ENCODE measurements at regions not wholly inside any gene's neighbourhood (a gene's known extent, or its start where the extent isn't known, plus 50 kb on each side); places are given as distances from the start of the nearest gene placed in this dataset.

- TF ChIP-seq CEBPZ (IDR thresholded peaks at IDR 0.05; ENCODE audit: low read depth, low read length) (no peak), SMAD1 (IDR thresholded peaks at IDR 0.05; ENCODE audit: low read depth, partially characterized antibody) (no peak), CBFB (IDR thresholded peaks at IDR 0.05; ENCODE audit: low read depth) (no peak), MYC (IDR thresholded peaks at IDR 0.05; ENCODE audit: insufficient read depth, insufficient read length, insufficient replicate concordance, low read length, severe bottlenecking) (no peak)
These were observed 1933.3 kb downstream of the SUCLG1 start (continued) for GRCh38 chr2:82525744-82526143.

- ATAC-seq: no peak
- CTCF ChIA-PET: no interaction called here
- RAD21 ChIA-PET (ENCODE audit: unreplicated experiment): interaction anchor here (1.3 kb wide), 1 partner anchor 184 kb away, joined by 3 read pairs; no protein-coding TSS in a partner anchor
- Histone ChIP-seq H3K9me3 (replicated peaks; ENCODE audit: control insufficient read depth, insufficient read depth, low read length) (no peaks in the 10 kb centered on the region), H3K4me3 (no peak overlapping the region), H3K79me2 (ENCODE audit: control insufficient read depth, insufficient read depth, low read length) (no peaks in the 10 kb centered on the region), H2AFZ (ENCODE audit: control insufficient read depth, low read depth, low read length) (no peak overlapping the region), H4K20me1 (ENCODE audit: control insufficient read depth, insufficient read depth) (no peaks in the 10 kb centered on the region), H3K36me3 (ENCODE audit: control insufficient read depth in 2 of 2, insufficient read depth in 2 of 2, low read length in 1 of 2) (no peaks in the 10 kb centered on the region), H3K4me1 (ENCODE audit: control insufficient read depth, insufficient read depth, low read length) (no peaks in the 10 kb centered on the region), H3K4me2 (ENCODE audit: control insufficient read depth, insufficient read depth) (no peak overlapping the region), H3K27ac (ENCODE audit: control insufficient read depth, insufficient read depth) (no peak overlapping the region), H3K9ac (ENCODE audit: control insufficient read depth, insufficient read depth, low read length) (no peak overlapping the region), H3K27me3 (replicated peaks in 1 of 2; ENCODE audit: control insufficient read depth in 2 of 2, insufficient read depth in 2 of 2, low read length in 1 of 2) (no peaks in the 10 kb centered on the region)
- POLR2A ChIA-PET: no interaction called here
- in situ Hi-C loops (cut with MboI): no loop called here
- 56% methylated on average over 7 of the region's 7 CpGs for WGBS (ENCODE audit: insufficient coverage, insufficient replicate concordance, low lambda C conversion rate, missing lambda C conversion rate)
- BruUV-seq (replicated peaks): no TSS peak
- no peak for FAIRE-seq
- DNase-seq (ENCODE audit: low read depth, low spot score): no peak
- SMC1A ChIA-PET (ENCODE audit: uncharacterized antibody, unreplicated experiment): no interaction called here
- intact Hi-C loops (cut with micrococcal nuclease; ENCODE audit: unreplicated experiment): no loop called here
- TF ChIP-seq CEBPB (IDR thresholded peaks at IDR 0.05; ENCODE audit: borderline replicate concordance in 1 of 2, low read depth in 2 of 2, low read length in 2 of 2) (no peak), ZZZ3 (IDR thresholded peaks at IDR 0.05; ENCODE audit: control insufficient read depth, insufficient read length, low read depth) (no peak), SKIL (IDR thresholded peaks at IDR 0.05; ENCODE audit: low read depth, poor library complexity, severe bottlenecking) (no peak), CTCF (IDR thresholded peaks at IDR 0.05 in 2 of 3, conservative IDR thresholded peaks at IDR 0.05 in 1 of 3; ENCODE audit: control insufficient read depth in 2 of 3, extremely low read depth in 1 of 3, insufficient read depth in 1 of 3, low read depth in 3 of 3, low read length in 3 of 3) (no peak)
These were observed 1934.3 kb downstream of the SUCLG1 start for GRCh38 chr2:82524826-82525225.
